HepG2 (cell line): ENCODE measurements at regions not wholly inside any gene's neighbourhood (a gene's known extent, or its start where the extent isn't known, plus 50 kb on each side); places are given as distances from the start of the nearest gene placed in this dataset.
"Not testable (repeated sequence)": the region's sequence is repeated elsewhere in the genome, so short reads cannot be mapped to it uniquely, and the experiment has no call there.

Experiments
- ATAC-seq: fragments of 200-7000 bp; cut with Tn5 transposase; 3 replicates; pipeline ENCODE4 v1.9.1; 2020; ENCODE audit warnings: mild to moderate bottlenecking, moderate library complexity
- BruUV-seq: library from RNA; stranded (reverse); fragments of 400-500 nt; replicated peaks from 2 replicates; lab custom pipeline; 2021; lab: Mats Ljungman, UMichigan
- CTCF ChIA-PET: fragments of 300-600 bp; formaldehyde crosslinking; extraction: SDS; loops from one replicate; lab custom pipeline; 2021; ENCODE audit warnings: low total read pairs, inconsistent platforms, low intra/inter-chr PET ratio; lab: Yijun Ruan, JAX
- POLR2A ChIA-PET: fragments of 350-600 bp; sonication (Branson Sonifier 250); formaldehyde crosslinking; loops from one replicate; lab custom pipeline; 2020; ENCODE audit warnings: antibody characterized with exemption, inconsistent platforms; lab: Yijun Ruan, JAX
- DNase-seq: peaks from one replicate; pipeline ENCODE4 v3.0.0-alpha.2; 2015; ENCODE audit warnings: low spot score
- FAIRE-seq: peaks from 3 replicates; lab custom pipeline; 2011; peaks lifted over from hg19 to GRCh38; lab: Jason Lieb, UNC
- H2AFZ ChIP-seq: one replicate; pipeline ENCODE4 v1.6.1; 2011; ENCODE audit warnings: low read length, inconsistent platforms
- H3K27ac ChIP-seq: fragments of 300-600 bp; 3 replicates; pipeline ENCODE4 v1.8.0; 2011; ENCODE audit warnings: mixed run types, mild to moderate bottlenecking, mixed read lengths, low read length, inconsistent platforms; ENCODE audit not compliant: insufficient read depth; ENCODE audit errors: extremely low read length
- H3K27me3 ChIP-seq, 2 experiments: fragments of 200-600 bp in 1 of 2; 2 replicates in 1 of 2; 3 replicates in 1 of 2; pipeline versions ENCODE4 v1.6.0 to v1.8.0; 2011; ENCODE audit warnings: low read length in 2 of 2, mild to moderate bottlenecking in 2 of 2, moderate library complexity in 2 of 2, inconsistent platforms in 1 of 2; ENCODE audit not compliant: insufficient read depth in 2 of 2, control insufficient read depth in 1 of 2
- H3K36me3 ChIP-seq, 2 experiments: fragments of 200-600 bp in 1 of 2; replicated peaks in 1 of 2; 2 replicates in 1 of 2; 3 replicates in 1 of 2; pipeline versions ENCODE4 v1.5.1 to v1.8.0; 2011; ENCODE audit warnings: low read length in 2 of 2, inconsistent platforms in 1 of 2; ENCODE audit not compliant: insufficient read depth in 2 of 2, control insufficient read depth in 1 of 2
- H3K4me1 ChIP-seq: 2 replicates; pipeline ENCODE4 v1.5.1; 2012; ENCODE audit warnings: low read length, inconsistent platforms; ENCODE audit not compliant: insufficient read depth
- H3K4me2 ChIP-seq: 2 replicates; pipeline ENCODE4 v1.6.0; 2011; ENCODE audit warnings: low read depth, low read length, inconsistent platforms
- H3K4me3 ChIP-seq, 3 experiments: fragments of 200-600 bp in 1 of 3; sonication (generic), shearing (Covaris generic) in 1 of 3; replicated peaks in 1 of 3; 2 replicates each; pipeline ENCODE4 v1.5.1; 2011 to 2016; ENCODE audit warnings: low read length in 3 of 3, inconsistent platforms in 2 of 3, low read depth in 2 of 3, mild to moderate bottlenecking in 2 of 3, control low read depth in 1 of 3, mixed read lengths in 1 of 3; ENCODE audit not compliant: insufficient read depth in 1 of 3
- H3K79me2 ChIP-seq: one replicate; pipeline ENCODE4 v1.6.1; 2011; ENCODE audit warnings: low read length, inconsistent platforms; ENCODE audit not compliant: insufficient read depth
- H3K9ac ChIP-seq: 2 replicates; pipeline ENCODE4 v1.6.0; 2011; ENCODE audit warnings: mild to moderate bottlenecking, low read depth, low read length, inconsistent platforms; ENCODE audit not compliant: insufficient read depth
- H3K9me3 ChIP-seq: 2 replicates; pipeline ENCODE4 v1.5.1; 2012; ENCODE audit warnings: mild to moderate bottlenecking, low read length
- H4K20me1 ChIP-seq: 2 replicates; pipeline ENCODE4 v1.6.0; 2011; ENCODE audit warnings: inconsistent platforms, mild to moderate bottlenecking, low read length, moderate library complexity; ENCODE audit not compliant: insufficient read depth
- POLR2A ChIP-seq, 2 experiments: IDR thresholded peaks; 2 replicates each; pipeline ENCODE4 v1.6.1; 2011; ENCODE audit warnings: low read depth in 2 of 2, low read length in 2 of 2, mild to moderate bottlenecking in 1 of 2, moderate library complexity in 1 of 2; ENCODE audit not compliant: insufficient read depth in 1 of 2
- POLR2AphosphoS2 ChIP-seq: IDR thresholded peaks from 2 replicates; pipeline ENCODE4 v1.6.1; 2011; ENCODE audit warnings: low read depth, low read length, improper control_type of control experiment
- ZBTB21 ChIP-seq: sonication (generic); formaldehyde crosslinking; IDR thresholded peaks from 2 replicates; pipeline ENCODE4 v1.4.0; 2020; ENCODE audit warnings: missing genetic modification reagents
- ZNF329 ChIP-seq: sonication (generic); formaldehyde crosslinking; IDR thresholded peaks from 2 replicates; pipeline ENCODE4 v1.9.0; 2021; ENCODE audit warnings: low read depth, mild to moderate bottlenecking, missing genetic modification reagents
- WGBS: methylation state at CpG from one replicate; pipeline ENCODE4 v1.1.6; 2017; ENCODE audit warnings: low lambda C conversion rate; 5-methylcytosine and 5-hydroxymethylcytosine counted together
- in situ Hi-C: cut with HindIII; loops from 2 replicates; pipeline ENCODE4 v1.10.0; 2017; ENCODE audit warnings: low pct_unique_long_range_greater_than_20kb; ENCODE audit not compliant: extremely low pct_ligation_motif_present
- intact Hi-C: fragments of 100-400 bp; cut with micrococcal nuclease; formaldehyde crosslinking; loops from one replicate; pipeline ENCODE4 v1.10.0; 2022; ENCODE audit not compliant: unreplicated experiment

DNA sequence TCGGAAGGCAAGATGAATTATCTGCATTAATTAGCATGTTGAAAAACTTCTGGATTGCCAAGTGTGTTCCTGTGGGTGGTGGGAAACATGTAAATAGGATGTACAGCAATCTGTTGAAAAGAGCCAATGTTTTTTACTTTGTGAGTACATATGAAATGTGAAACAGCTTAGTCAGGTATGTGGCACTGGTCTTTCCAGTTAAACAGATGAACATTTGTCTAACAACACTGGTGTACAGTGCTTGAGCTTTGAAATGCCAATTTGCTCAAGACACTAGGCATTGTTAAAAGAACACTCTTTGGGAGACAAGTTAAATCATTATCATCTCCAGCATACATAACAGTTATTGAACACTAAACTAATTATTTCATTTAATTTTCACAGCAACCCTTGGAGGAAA is 107.3 kb upstream of the SLC24A2 start (continued):
- TF ChIP-seq POLR2AphosphoS2 (no peak), POLR2A (IDR thresholded peaks at IDR 0.05; ENCODE audit: insufficient read depth in 1 of 2, low read depth in 2 of 2, low read length in 2 of 2) (no peak), ZNF329 (CRISPR knock-in tag) (no peak)
- TF ChIP-seq, all 625 proteins: peak for 0

DNA sequence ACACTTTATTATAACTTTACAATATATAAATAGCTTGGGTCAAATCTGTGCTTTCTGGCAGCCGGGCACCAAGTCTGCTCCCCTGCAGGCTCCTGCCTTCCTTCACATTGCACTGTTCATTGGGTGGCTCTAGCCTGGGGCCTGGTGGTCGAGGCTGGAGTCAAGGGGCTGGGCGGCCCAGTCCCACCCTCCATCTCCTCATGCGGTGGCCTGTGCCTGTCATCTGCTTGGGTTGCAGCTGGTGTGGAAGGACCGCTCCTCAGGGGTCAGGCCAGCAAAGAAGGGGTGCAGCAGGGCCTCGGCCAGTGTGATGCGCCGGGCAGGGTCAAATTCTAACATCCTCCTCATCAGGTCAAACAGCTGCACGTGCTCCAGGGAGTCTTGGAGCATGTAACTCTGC is 106.7 kb upstream of the SLC24A2 start:
- BruUV-seq, H3K79me2 ChIP-seq, H4K20me1 ChIP-seq, POLR2A ChIA-PET, intact Hi-C loops, H3K27me3 ChIP-seq, H3K36me3 ChIP-seq, ATAC-seq, H3K4me1 ChIP-seq, CTCF ChIA-PET, in situ Hi-C loops, H3K27ac ChIP-seq, H2AFZ ChIP-seq, DNase-seq, H3K9me3 ChIP-seq, FAIRE-seq, H3K9ac ChIP-seq, H3K4me3 ChIP-seq, H3K4me2 ChIP-seq: not testable (repeated sequence)
- 35% methylated on average over 7 of the region's 9 CpGs for WGBS

DNA sequence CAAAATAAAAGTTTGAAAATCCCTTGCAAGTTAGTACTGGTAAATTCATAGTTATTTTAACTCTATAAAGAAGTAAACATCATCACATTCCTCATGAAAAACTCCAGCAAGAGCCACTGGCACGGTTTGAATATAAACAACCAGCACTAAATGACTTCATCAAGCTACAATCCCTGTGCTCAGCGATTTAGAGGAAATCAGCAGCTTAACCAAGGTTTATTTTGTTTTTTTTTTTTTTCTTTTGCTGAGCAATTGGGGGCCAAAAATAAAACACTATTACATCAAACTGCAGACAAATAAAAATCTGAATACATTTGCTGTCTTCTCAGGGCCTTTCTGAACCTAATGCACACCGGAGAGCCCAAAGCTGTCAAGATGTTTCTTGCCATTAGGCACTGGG is 106.2 kb upstream of the SLC24A2 start:
- Histone ChIP-seq H3K4me2 (no peak overlapping the region), H3K4me3 (no peak overlapping the region)
- CTCF ChIA-PET: no interaction called here

More for the DNA sequence above, 106.2 kb upstream of the SLC24A2 start:
- no peak overlapping the region for H2AFZ ChIP-seq
- ATAC-seq (no peak), DNase-seq (no peak), FAIRE-seq (no peak)
- intact Hi-C loops: no loop called here
- in situ Hi-C loops: no loop called here
- POLR2A ChIA-PET: no interaction called here
- H4K20me1 ChIP-seq: no peaks in the 10 kb centered on the region
- 15% methylated on average over 3 of the region's 3 CpGs for WGBS
- no peaks in the 10 kb centered on the region for H3K36me3 ChIP-seq
- H3K27ac ChIP-seq: no peak overlapping the region
- H3K27me3 ChIP-seq: no peaks in the 10 kb centered on the region
- no peak overlapping the region for H3K9ac ChIP-seq
- H3K9me3 ChIP-seq: no peaks in the 10 kb centered on the region
- no TSS peak for BruUV-seq
- no peaks in the 10 kb centered on the region for H3K79me2 ChIP-seq
- no peaks in the 10 kb centered on the region for H3K4me1 ChIP-seq
- TF ChIP-seq ZBTB21 (CRISPR knock-in tag): no peak
